GM10248 (cell line): ENCODE measurements at regions not wholly inside any gene's neighbourhood (a gene's known extent, or its start where the extent isn't known, plus 50 kb on each side); places are given as distances from the start of the nearest gene placed in this dataset.

Experiments used
- CTCF ChIA-PET: fragments of 300-600 bp; sonication (Branson Sonifier 250); formaldehyde crosslinking; extraction: SDS; loops from one replicate; lab custom pipeline; 2021; ENCODE audit warnings: antibody characterized with exemption; lab: Yijun Ruan, JAX
- POLR2A ChIA-PET: fragments of 350-650 bp; sonication (Branson Sonifier 250); formaldehyde crosslinking; extraction: SDS; loops from one replicate; lab custom pipeline; 2020; ENCODE audit warnings: antibody characterized with exemption; lab: Yijun Ruan, JAX
- DNase-seq: peaks from one replicate; pipeline ENCODE4 v3.0.0; 2012; ENCODE audit errors: extremely low spot score
- CTCF ChIP-seq: IDR thresholded peaks from 2 replicates; pipeline ENCODE4 v1.5.1; 2012; ENCODE audit warnings: mild to moderate bottlenecking, low read depth; ENCODE audit errors: extremely low read depth, missing control alignments, control extremely low read depth

GRCh38 chr15:96088650-96089049, 241.8 kb upstream of the NR2F2 start:
- no peak for DNase-seq
- ChIA-PET POLR2A (no interaction called here), CTCF (interaction anchor here (1.2 to 1.7 kb wide), 2 partner anchors 9 to 13 kb away, joined by 6 read pairs; no protein-coding TSS in a partner anchor)
- TF ChIP-seq CTCF: no peak

- no peak for DNase-seq
- ChIA-PET CTCF (interaction anchor here (0.6 to 1.7 kb wide), 4 partner anchors 9 to 22 kb away, joined by 3 to 6 read pairs (median 5); no protein-coding TSS in a partner anchor), POLR2A (no interaction called here)
- TF ChIP-seq CTCF: no peak
These were observed 241.0 kb upstream of the NR2F2 start for GRCh38 chr15:96089405-96090058.

GRCh38 chr15:96092186-96092585, 238.3 kb upstream of the NR2F2 start:
- ChIA-PET POLR2A (no interaction called here), CTCF (interaction anchor here (1.3 to 1.5 kb wide), 2 partner anchors 19 to 21 kb away, joined by 3 read pairs; no protein-coding TSS in a partner anchor)
- DNase-seq: no peak
- no peak for TF ChIP-seq CTCF

- no peak for TF ChIP-seq CTCF
- POLR2A ChIA-PET: no interaction called here
These were observed 237.4 kb upstream of the NR2F2 start for GRCh38 chr15:96093063-96093462.

GRCh38 chr15:96097661-96098060, 232.8 kb upstream of the NR2F2 start:
- no peak for TF ChIP-seq CTCF
- ChIA-PET CTCF (interaction anchor here (1.9 kb wide), 1 partner anchor 8 kb away, joined by 6 read pairs; no protein-coding TSS in a partner anchor), POLR2A (no interaction called here)
- no peak for DNase-seq

More at GRCh38 chr15:96093063-96093462, 237.4 kb upstream of the NR2F2 start:
- DNase-seq: no peak
- CTCF ChIA-PET: interaction anchor here (1.5 kb wide), 1 partner anchor 19 kb away, joined by 3 read pairs; no protein-coding TSS in a partner anchor

- DNase-seq: no peak
- TF ChIP-seq CTCF: no peak
- CTCF ChIA-PET: interaction anchor here (1.4 kb wide), 1 partner anchor 13 kb away, joined by 4 read pairs; no protein-coding TSS in a partner anchor
- POLR2A ChIA-PET: no interaction called here
These were observed 227.9 kb upstream of the NR2F2 start for GRCh38 chr15:96102631-96103030.
